Muscle of leg (tissue), 3 donors: ENCODE measurements at regions not wholly inside any gene's neighbourhood (a gene's known extent, or its start where the extent isn't known, plus 50 kb on each side); places are given as distances from the start of the nearest gene placed in this dataset.
"Not testable (repeated sequence)": the region's sequence is repeated elsewhere in the genome, so short reads cannot be mapped to it uniquely, and the experiment has no call there.

ENCODE experiments used
- DNase-seq: peaks from one replicate; pipeline ENCODE4 v3.0.0; 2013
- H3K27ac ChIP-seq: one replicate; pipeline ENCODE4 v1.5.1; 2013; ENCODE audit warnings: mild to moderate bottlenecking, low read length, control low read depth
- H3K27me3 ChIP-seq: one replicate; pipeline ENCODE4 v1.6.1; 2013; ENCODE audit warnings: low read length; ENCODE audit not compliant: control insufficient read depth, insufficient read depth
- H3K36me3 ChIP-seq: one replicate; pipeline ENCODE4 v1.6.1; 2013; ENCODE audit warnings: low read length; ENCODE audit not compliant: control insufficient read depth, insufficient read depth
- H3K4me1 ChIP-seq: one replicate; pipeline ENCODE4 v1.6.1; 2013; ENCODE audit warnings: low read length; ENCODE audit not compliant: control insufficient read depth, insufficient read depth
- H3K4me3 ChIP-seq: one replicate; pipeline ENCODE4 v1.5.1; 2013; ENCODE audit warnings: low read length, control low read depth
- H3K9me3 ChIP-seq: replicated peaks from 2 replicates; pipeline ENCODE4 v1.6.1; 2013; ENCODE audit warnings: low read depth, low read length; ENCODE audit not compliant: control insufficient read depth
- WGBS: methylation state at CpG from one replicate; pipeline ENCODE4 v1.1.5; 2013; ENCODE audit warnings: missing lambda C conversion rate; ENCODE audit not compliant: insufficient coverage; 5-methylcytosine and 5-hydroxymethylcytosine counted together

GRCh38 chr15:26001201-26001600 is 138.1 kb upstream of the ATP10A start:
- H3K27ac ChIP-seq: no peak overlapping the region
- no peaks in the 10 kb centered on the region for H3K9me3 ChIP-seq
- H3K36me3 ChIP-seq: no peaks in the 10 kb centered on the region
- no peak overlapping the region for H3K4me3 ChIP-seq
- H3K27me3 ChIP-seq: no peaks in the 10 kb centered on the region
- WGBS: 95% methylated on average over 6 of the region's 9 CpGs
- no peaks in the 10 kb centered on the region for H3K4me1 ChIP-seq
- no peak for DNase-seq

- Histone ChIP-seq H3K9me3 (no peaks in the 10 kb centered on the region), H3K4me1 (no peaks in the 10 kb centered on the region), H3K36me3 (no peaks in the 10 kb centered on the region), H3K27ac (no peak overlapping the region), H3K4me3 (no peak overlapping the region), H3K27me3 (no peaks in the 10 kb centered on the region)
- no CpG with 5 or more reads among the region's 1 CpG for WGBS
- no peak for DNase-seq
These were observed 130.4 kb upstream of the ATP10A start for GRCh38 chr15:25993506-25993905.

- Histone ChIP-seq H3K4me3 (no peak overlapping the region), H3K4me1 (peaks cover 5% of the 10 kb centered on the region), H3K36me3 (no peaks in the 10 kb centered on the region), H3K27me3 (no peaks in the 10 kb centered on the region), H3K27ac (no peak overlapping the region), H3K9me3 (no peaks in the 10 kb centered on the region)
- 84% methylated on average over 14 of the region's 15 CpGs for WGBS
- no peak for DNase-seq
These were observed 127.1 kb upstream of the ATP10A start for GRCh38 chr15:25990220-25990619.

GRCh38 chr15:25989327-25989726 is 126.2 kb upstream of the ATP10A start:
- WGBS: 93% methylated on average over 25 of the region's 25 CpGs

GRCh38 chr15:25988716-25989115 is 125.6 kb upstream of the ATP10A start:
- not testable (repeated sequence) for H3K9me3 ChIP-seq, H3K27me3 ChIP-seq, DNase-seq, H3K27ac ChIP-seq, H3K4me3 ChIP-seq, H3K4me1 ChIP-seq, H3K36me3 ChIP-seq
- WGBS: 80% methylated on average over 1 of the region's 9 CpGs

More at GRCh38 chr15:25989327-25989726, 126.2 kb upstream of the ATP10A start:
- H3K27ac ChIP-seq: no peak overlapping the region
- no peak for DNase-seq
- peaks cover 5% of the 10 kb centered on the region for H3K4me1 ChIP-seq
- no peak overlapping the region for H3K4me3 ChIP-seq
- H3K36me3 ChIP-seq: no peaks in the 10 kb centered on the region
- H3K27me3 ChIP-seq: no peaks in the 10 kb centered on the region
- H3K9me3 ChIP-seq: no peaks in the 10 kb centered on the region

GRCh38 chr15:25987638-25988037 is 124.5 kb upstream of the ATP10A start:
- Histone ChIP-seq H3K9me3 (no peaks in the 10 kb centered on the region), H3K36me3 (no peaks in the 10 kb centered on the region), H3K27me3 (no peaks in the 10 kb centered on the region), H3K4me1 (peaks cover 5% of the 10 kb centered on the region), H3K27ac (no peak overlapping the region), H3K4me3 (no peak overlapping the region)
- no peak for DNase-seq
- 22% methylated on average over 3 of the region's 4 CpGs for WGBS

- Histone ChIP-seq H3K4me3 (no peak overlapping the region), H3K4me1 (peaks cover 5% of the 10 kb centered on the region), H3K36me3 (no peaks in the 10 kb centered on the region), H3K27me3 (no peaks in the 10 kb centered on the region), H3K9me3 (no peaks in the 10 kb centered on the region), H3K27ac (no peak overlapping the region)
- no peak for DNase-seq
- WGBS: 0% methylated on average over 1 of the region's 4 CpGs
These were observed 122.0 kb upstream of the ATP10A start for GRCh38 chr15:25985165-25985564.

GRCh38 chr15:25982736-25983135 is 119.6 kb upstream of the ATP10A start:
- Histone ChIP-seq H3K36me3 (no peaks in the 10 kb centered on the region), H3K9me3 (no peaks in the 10 kb centered on the region), H3K4me1 (peaks cover 4% of the 10 kb centered on the region), H3K27me3 (no peaks in the 10 kb centered on the region), H3K27ac (no peak overlapping the region), H3K4me3 (no peak overlapping the region)
- no peak for DNase-seq
- WGBS: 85% methylated on average over 4 of the region's 6 CpGs

GRCh38 chr15:25981114-25981513 is 118.0 kb upstream of the ATP10A start:
- H3K36me3 ChIP-seq: no peaks in the 10 kb centered on the region
- H3K4me3 ChIP-seq: no peak overlapping the region
- no peaks in the 10 kb centered on the region for H3K9me3 ChIP-seq
- DNase-seq: no peak
- H3K4me1 ChIP-seq: no peaks in the 10 kb centered on the region
- WGBS: 50% methylated on average over 1 of the region's 3 CpGs
- H3K27me3 ChIP-seq: no peaks in the 10 kb centered on the region
- no peak overlapping the region for H3K27ac ChIP-seq

GRCh38 chr15:25972141-25972675 is 109.1 kb upstream of the ATP10A start:
- no peaks in the 10 kb centered on the region for H3K36me3 ChIP-seq
- H3K9me3 ChIP-seq: no peaks in the 10 kb centered on the region
- no peak for DNase-seq
- no peaks in the 10 kb centered on the region for H3K27me3 ChIP-seq
- no peak overlapping the region for H3K27ac ChIP-seq
- no peaks in the 10 kb centered on the region for H3K4me1 ChIP-seq
- WGBS: 10% methylated on average over 2 of the region's 4 CpGs
- no peak overlapping the region for H3K4me3 ChIP-seq

GRCh38 chr15:25971053-25971452 is 107.9 kb upstream of the ATP10A start:
- no peaks in the 10 kb centered on the region for H3K36me3 ChIP-seq
- peak; percentile 54 for DNase-seq
- WGBS: no CpG with 5 or more reads among the region's 6 CpGs
- no peaks in the 10 kb centered on the region for H3K4me1 ChIP-seq
- H3K27ac ChIP-seq: no peak overlapping the region
- H3K4me3 ChIP-seq: no peak overlapping the region
- H3K9me3 ChIP-seq: no peaks in the 10 kb centered on the region
- H3K27me3 ChIP-seq: no peaks in the 10 kb centered on the region
